GM18519 (cell line): ENCODE measurements at regions not wholly inside any gene's neighbourhood (a gene's known extent, or its start where the extent isn't known, plus 50 kb on each side); places are given as distances from the start of the nearest gene placed in this dataset.
A peak's percentile ranks its signal among the peaks of the same experiment; 100 is the strongest.

Source experiments
- ATAC-seq: cut with Tn5 transposase; IDR thresholded peaks from one replicate; pipeline ENCODE4 v1.9.1; 2021; ENCODE audit warnings: mild to moderate bottlenecking, moderate library complexity; ENCODE audit not compliant: unreplicated experiment, low FRiP score

GRCh38 chr13:50575138-50575537 lies 268.4 kb downstream of the DLEU7 start:
- no peak for ATAC-seq

GRCh38 chr13:50576156-50576555 lies 267.3 kb downstream of the DLEU7 start:
- ATAC-seq: no peak

GRCh38 chr13:50577806-50578205 lies 265.7 kb downstream of the DLEU7 start:
- no peak for ATAC-seq

GRCh38 chr13:50580684-50581305 lies 262.7 kb downstream of the DLEU7 start:
- ATAC-seq: no peak

- ATAC-seq: no peak
These were observed 261.8 kb downstream of the DLEU7 start for GRCh38 chr13:50581586-50582196.

GRCh38 chr13:50584856-50585580 lies 258.5 kb downstream of the DLEU7 start:
- ATAC-seq: no peak

- ATAC-seq: no peak
These were observed 257.6 kb downstream of the DLEU7 start for GRCh38 chr13:50585674-50586413.

GRCh38 chr13:50586414-50587083 lies 256.9 kb downstream of the DLEU7 start:
- ATAC-seq: no peak

GRCh38 chr13:50587115-50587514 lies 256.4 kb downstream of the DLEU7 start:
- no peak for ATAC-seq

- no peak for ATAC-seq
These were observed 255.7 kb downstream of the DLEU7 start for GRCh38 chr13:50587645-50588373.

- no peak for ATAC-seq
These were observed 254.9 kb downstream of the DLEU7 start for GRCh38 chr13:50588491-50589130.

- no peak for ATAC-seq
These were observed 254.4 kb downstream of the DLEU7 start for GRCh38 chr13:50589139-50589538.

GRCh38 chr13:50589651-50590054 lies 253.8 kb downstream of the DLEU7 start:
- no peak for ATAC-seq

- no peak for ATAC-seq
These were observed 250.9 kb downstream of the DLEU7 start for GRCh38 chr13:50592412-50593155.

GRCh38 chr13:50593207-50593606 lies 250.3 kb downstream of the DLEU7 start:
- no peak for ATAC-seq

- peak; percentile 72 for ATAC-seq
These were observed 249.0 kb downstream of the DLEU7 start for GRCh38 chr13:50594276-50595051.

- ATAC-seq: no peak
These were observed 248.3 kb downstream of the DLEU7 start for GRCh38 chr13:50595196-50595595.

GRCh38 chr13:50596156-50596555 lies 247.3 kb downstream of the DLEU7 start:
- no peak for ATAC-seq
